GM06990 (cell line): ENCODE measurements at regions not wholly inside any gene's neighbourhood (a gene's known extent, or its start where the extent isn't known, plus 50 kb on each side); places are given as distances from the start of the nearest gene placed in this dataset.

Source experiments
- DNase-seq: peaks from one replicate; pipeline ENCODE4 v3.0.0-alpha.2; 2011; ENCODE audit not compliant: insufficient read length; ENCODE audit errors: extremely low read depth
- H3K27me3 ChIP-seq: replicated peaks from 2 replicates; pipeline ENCODE4 v1.6.0; 2011; ENCODE audit warnings: low read length; ENCODE audit not compliant: control insufficient read depth, insufficient read depth
- H3K36me3 ChIP-seq: 2 replicates; pipeline ENCODE4 v1.5.1; 2011; ENCODE audit warnings: low read length; ENCODE audit not compliant: control insufficient read depth, insufficient read depth
- H3K4me3 ChIP-seq: replicated peaks from 2 replicates; pipeline ENCODE4 v1.5.1; 2011; ENCODE audit warnings: low read depth, mild to moderate bottlenecking, control low read depth, low read length
- TF ChIP-seq, protein P1 (sequence below): IDR thresholded peaks from 2 replicates; pipeline ENCODE4 v1.5.1; 2011; ENCODE audit warnings: low read length, control low read depth, mild to moderate bottlenecking, inconsistent platforms; ENCODE audit not compliant: insufficient read depth, poor library complexity, severe bottlenecking

DNA sequence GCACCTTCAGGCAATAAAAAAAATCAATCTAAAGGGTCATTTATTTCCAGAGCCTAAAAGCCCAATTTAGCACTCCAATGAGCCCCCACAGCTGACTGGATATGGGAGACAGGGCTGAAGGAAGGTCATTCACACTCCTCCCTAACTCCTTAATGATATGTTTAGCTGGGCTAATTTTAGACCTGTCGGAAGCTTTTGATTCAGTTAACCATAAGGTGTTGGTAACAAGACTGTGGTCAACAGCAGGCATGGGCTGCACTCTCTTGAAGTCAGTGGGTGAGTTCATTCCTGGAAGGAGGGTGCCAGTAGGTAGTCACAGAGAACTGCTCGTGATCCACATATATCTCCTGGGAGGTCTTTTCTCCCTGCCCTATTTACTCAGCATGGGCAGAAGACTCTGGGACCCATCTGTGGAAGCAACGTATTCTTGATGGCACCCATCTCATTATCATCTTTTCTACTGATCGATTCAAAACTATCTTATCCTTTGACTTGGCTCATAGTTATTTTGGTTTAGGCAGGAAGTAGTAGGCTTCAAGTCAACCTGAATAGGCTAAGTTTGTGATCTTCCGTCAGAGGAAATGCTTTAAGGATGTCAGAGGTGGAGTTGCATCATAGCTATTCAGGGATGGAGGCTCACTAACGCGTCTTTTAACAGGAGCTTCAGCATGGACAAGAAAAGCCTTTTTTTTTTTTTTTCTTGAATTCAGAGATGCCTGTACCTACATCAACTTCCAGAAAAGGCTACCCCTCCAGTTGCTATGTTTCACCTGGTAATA lies 367.7 kb upstream of the SLC30A5 start:
- TF ChIP-seq, protein P1, sequence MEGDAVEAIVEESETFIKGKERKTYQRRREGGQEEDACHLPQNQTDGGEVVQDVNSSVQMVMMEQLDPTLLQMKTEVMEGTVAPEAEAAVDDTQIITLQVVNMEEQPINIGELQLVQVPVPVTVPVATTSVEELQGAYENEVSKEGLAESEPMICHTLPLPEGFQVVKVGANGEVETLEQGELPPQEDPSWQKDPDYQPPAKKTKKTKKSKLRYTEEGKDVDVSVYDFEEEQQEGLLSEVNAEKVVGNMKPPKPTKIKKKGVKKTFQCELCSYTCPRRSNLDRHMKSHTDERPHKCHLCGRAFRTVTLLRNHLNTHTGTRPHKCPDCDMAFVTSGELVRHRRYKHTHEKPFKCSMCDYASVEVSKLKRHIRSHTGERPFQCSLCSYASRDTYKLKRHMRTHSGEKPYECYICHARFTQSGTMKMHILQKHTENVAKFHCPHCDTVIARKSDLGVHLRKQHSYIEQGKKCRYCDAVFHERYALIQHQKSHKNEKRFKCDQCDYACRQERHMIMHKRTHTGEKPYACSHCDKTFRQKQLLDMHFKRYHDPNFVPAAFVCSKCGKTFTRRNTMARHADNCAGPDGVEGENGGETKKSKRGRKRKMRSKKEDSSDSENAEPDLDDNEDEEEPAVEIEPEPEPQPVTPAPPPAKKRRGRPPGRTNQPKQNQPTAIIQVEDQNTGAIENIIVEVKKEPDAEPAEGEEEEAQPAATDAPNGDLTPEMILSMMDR: no peak
- no peak for DNase-seq
- H3K4me3 ChIP-seq: no peak overlapping the region
- no peaks in the 10 kb centered on the region for H3K27me3 ChIP-seq
- H3K36me3 ChIP-seq: no peaks in the 10 kb centered on the region

DNA sequence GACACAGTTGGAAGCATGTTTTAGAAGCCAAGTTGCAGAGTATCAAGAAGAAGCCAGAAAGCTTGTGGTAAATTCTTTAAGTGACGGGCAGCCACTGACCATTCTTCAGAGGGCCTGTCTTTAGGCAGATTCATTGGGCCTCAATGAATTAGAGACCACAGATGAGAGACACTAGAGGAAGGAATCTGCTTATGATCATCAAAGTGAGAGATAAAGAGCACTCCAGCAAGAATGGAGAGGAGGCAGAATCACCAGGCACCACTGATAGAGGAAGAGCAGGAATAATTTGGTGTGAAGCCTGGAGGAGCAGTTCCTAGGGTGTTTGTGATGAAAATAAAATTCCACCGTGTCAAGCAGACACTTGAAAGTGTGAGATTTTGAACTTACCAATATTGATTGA lies 365.9 kb upstream of the SLC30A5 start:
- no peak for DNase-seq
- Histone ChIP-seq H3K27me3 (no peaks in the 10 kb centered on the region), H3K36me3 (no peaks in the 10 kb centered on the region), H3K4me3 (no peak overlapping the region)
- TF ChIP-seq, protein P1: no peak

DNA sequence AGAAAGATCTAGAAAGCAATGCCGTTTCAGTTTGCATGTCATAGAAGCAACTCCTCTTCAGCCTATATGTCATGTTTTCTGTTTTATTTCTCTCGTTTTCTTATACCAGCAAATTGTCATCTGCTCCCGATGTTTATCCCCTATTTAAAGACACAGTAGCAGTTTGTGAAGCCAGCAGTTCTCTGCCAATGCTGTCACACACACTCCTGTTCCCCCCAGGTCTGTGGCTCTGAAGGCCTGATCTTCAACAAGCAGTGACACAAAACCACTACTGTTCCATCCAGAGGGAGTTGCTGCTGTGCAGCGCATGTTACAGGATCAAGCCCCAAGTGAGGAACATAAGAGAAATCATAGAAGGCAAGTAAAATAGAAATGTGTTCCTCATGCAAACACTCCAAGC lies 364.1 kb upstream of the SLC30A5 start:
- no peak for DNase-seq
- Histone ChIP-seq H3K36me3 (no peaks in the 10 kb centered on the region), H3K27me3 (no peaks in the 10 kb centered on the region), H3K4me3 (no peak overlapping the region)
- TF ChIP-seq, protein P1: no peak

DNA sequence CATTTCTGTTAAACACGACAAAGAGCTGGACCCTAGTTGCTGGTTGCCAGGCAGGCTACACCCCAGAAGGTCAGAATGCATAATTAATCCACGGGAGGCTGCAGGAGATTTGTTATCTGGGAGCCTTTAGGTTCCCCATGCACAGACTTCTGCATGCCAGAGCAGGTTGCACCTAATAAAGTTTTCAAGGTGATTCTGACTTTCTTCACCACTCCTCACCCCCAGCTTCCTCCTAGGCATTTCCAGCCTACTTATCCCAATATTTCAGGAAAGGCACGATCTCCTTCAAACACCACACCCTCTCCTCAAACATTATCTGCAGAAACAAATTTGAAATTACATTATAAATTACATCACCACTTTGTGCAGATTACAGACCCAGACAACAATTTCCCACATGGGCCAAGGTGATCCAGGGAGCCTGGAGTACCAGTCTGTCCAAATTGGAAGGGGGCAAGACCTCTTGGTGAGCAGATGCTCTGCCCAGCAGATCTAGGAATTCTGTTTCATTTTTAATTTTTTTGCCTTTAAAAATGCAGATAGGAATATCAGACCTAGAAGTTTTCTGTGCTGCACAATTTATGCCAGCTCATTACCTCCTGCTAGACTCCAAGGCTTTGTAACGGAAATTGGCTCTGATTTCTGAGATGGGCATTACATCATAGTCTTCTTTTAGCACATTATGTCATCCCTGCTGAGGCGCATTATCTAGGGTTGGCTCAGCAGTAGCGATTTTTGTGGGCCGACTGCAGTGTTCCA lies 363.4 kb upstream of the SLC30A5 start:
- Histone ChIP-seq H3K27me3 (no peaks in the 10 kb centered on the region), H3K4me3 (no peak overlapping the region), H3K36me3 (no peaks in the 10 kb centered on the region)
- TF ChIP-seq, protein P1: no peak
- no peak for DNase-seq

DNA sequence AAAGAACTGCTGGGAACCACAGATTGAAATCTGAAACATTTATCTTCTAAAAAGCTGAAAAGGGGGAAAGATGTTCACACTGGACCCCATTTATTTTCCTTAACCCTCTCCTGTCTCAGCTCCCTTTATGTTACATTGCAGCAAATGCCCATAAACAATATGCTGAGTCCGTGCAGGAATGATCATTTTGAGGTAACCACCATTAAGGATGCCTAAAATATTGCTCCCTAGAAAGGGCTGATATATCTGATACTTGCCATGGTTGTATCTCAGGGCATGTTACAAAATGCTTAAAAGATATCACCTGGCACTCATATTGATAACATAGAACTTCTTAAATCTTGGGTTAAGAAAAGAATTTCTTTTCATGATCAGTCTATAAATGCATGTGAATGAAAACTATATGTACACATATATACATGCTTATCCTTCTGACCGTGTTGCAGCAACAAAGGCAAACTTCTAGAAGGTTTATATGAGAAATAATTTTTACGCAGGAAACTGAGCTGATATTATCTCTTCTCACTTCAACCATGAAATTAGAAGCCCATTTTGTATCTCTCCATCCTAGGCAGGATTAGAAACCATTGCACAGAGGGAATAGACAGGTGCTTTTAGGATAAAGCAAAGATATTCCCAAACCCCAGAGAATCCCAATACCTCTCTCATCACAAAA lies 362.7 kb upstream of the SLC30A5 start:
- Histone ChIP-seq H3K36me3 (no peaks in the 10 kb centered on the region), H3K27me3 (no peaks in the 10 kb centered on the region), H3K4me3 (no peak overlapping the region)
- DNase-seq: no peak
- TF ChIP-seq, protein P1: no peak
